HepG2 (cell line): ENCODE measurements at regions not wholly inside any gene's neighbourhood (a gene's known extent, or its start where the extent isn't known, plus 50 kb on each side); places are given as distances from the start of the nearest gene placed in this dataset.

ENCODE experiments used
- AHDC1 ChIP-seq: sonication (generic); formaldehyde crosslinking; IDR thresholded peaks from 2 replicates; pipeline ENCODE4 v1.5.1; 2020; ENCODE audit warnings: mild to moderate bottlenecking, missing genetic modification reagents, borderline replicate concordance
- ATF2 ChIP-seq: sonication (generic); formaldehyde crosslinking; IDR thresholded peaks from 2 replicates; pipeline ENCODE4 v1.4.0; 2020; ENCODE audit warnings: missing genetic modification reagents
- HMGXB3 ChIP-seq: sonication (generic); formaldehyde crosslinking; IDR thresholded peaks from 2 replicates; pipeline ENCODE4 v1.4.0; 2020; ENCODE audit warnings: missing genetic modification reagents, borderline replicate concordance
- RFX3 ChIP-seq: IDR thresholded peaks from 2 replicates; pipeline ENCODE4 v1.6.1; 2016; ENCODE audit warnings: missing biosample characterization, missing genetic modification reagents
- TERF1 ChIP-seq: sonication (generic); formaldehyde crosslinking; IDR thresholded peaks from 2 replicates; pipeline ENCODE4 v1.8.0; 2022; ENCODE audit warnings: mild to moderate bottlenecking, missing genetic modification reagents, moderate library complexity
- TFE3 ChIP-seq: IDR thresholded peaks from 2 replicates; pipeline ENCODE4 v1.6.1; 2016
- WIZ ChIP-seq: sonication (generic); formaldehyde crosslinking; IDR thresholded peaks from 2 replicates; pipeline ENCODE4 v1.5.1; 2020; ENCODE audit warnings: mild to moderate bottlenecking, missing genetic modification reagents
- ZBTB49 ChIP-seq: sonication (generic); formaldehyde crosslinking; IDR thresholded peaks from 2 replicates; pipeline ENCODE4 v1.4.0; 2020; ENCODE audit warnings: missing genetic modification reagents, borderline replicate concordance
- ZNF354B ChIP-seq: sonication (generic); formaldehyde crosslinking; IDR thresholded peaks from 2 replicates; pipeline ENCODE4 v1.8.0; 2022; ENCODE audit warnings: mild to moderate bottlenecking, missing genetic modification reagents
- ZNF883 ChIP-seq: sonication (generic); formaldehyde crosslinking; IDR thresholded peaks from 2 replicates; pipeline ENCODE4 v1.5.1; 2020; ENCODE audit warnings: mild to moderate bottlenecking, missing genetic modification reagents; ENCODE audit errors: not compliant biosample characterization
- ZSCAN21 ChIP-seq: sonication (generic); formaldehyde crosslinking; IDR thresholded peaks from 2 replicates; pipeline ENCODE4 v1.8.0; 2022; ENCODE audit warnings: mild to moderate bottlenecking, missing genetic modification reagents, moderate library complexity, borderline replicate concordance

- no peak for TF ChIP-seq HMGXB3 (CRISPR knock-in tag)
- no peak for TF ChIP-seq ZNF354B (CRISPR knock-in tag)
- no peak for TF ChIP-seq WIZ
- TF ChIP-seq ZBTB49 (CRISPR knock-in tag), result no peak
- no peak for TF ChIP-seq ZNF883 (CRISPR knock-in tag)
- no peak for TF ChIP-seq RFX3 (CRISPR knock-in tag)
- no peak for TF ChIP-seq TERF1
- no peak; the same call in 1 of the 2 replicates for TF ChIP-seq ATF2 (CRISPR knock-in tag)
- no peak for TF ChIP-seq ZSCAN21 (CRISPR knock-in tag)
- peak; percentile 36; the same call in 1 of the 2 replicates for TF ChIP-seq TFE3 (CRISPR knock-in tag)
- TF ChIP-seq AHDC1 (CRISPR knock-in tag), result peak; percentile 98
Measured at GRCh38 chr2:145822892-145823534, 1303.1 kb upstream of the ZEB2 start (continued).
